ENCODE measurements at regions not wholly inside any gene's neighbourhood (a gene's known extent, or its start where the extent isn't known, plus 50 kb on each side); places are given as distances from the start of the nearest gene placed in this dataset.

DNA sequence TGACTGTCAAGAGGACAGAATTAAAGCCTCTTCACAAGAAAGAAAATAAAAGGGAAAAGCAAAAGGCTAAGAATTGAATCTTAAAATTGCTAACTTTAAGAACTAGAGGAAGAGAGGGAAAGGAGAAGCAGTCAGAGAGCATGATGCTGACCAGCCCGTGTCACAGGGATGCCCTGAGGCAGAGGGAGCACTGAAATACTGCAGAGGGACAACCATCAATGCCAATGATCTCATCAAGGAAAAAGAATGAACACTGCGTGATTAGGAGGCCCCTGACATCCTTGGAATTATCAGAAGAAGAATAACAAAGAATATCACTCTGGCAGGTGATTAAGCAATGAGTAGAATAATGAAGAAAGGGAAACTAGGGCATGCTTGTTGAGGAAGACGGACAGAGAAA is 252.2 kb upstream of the GRIP1 start:
- no peak for DNase-seq
- Histone ChIP-seq H3K27ac (no peak overlapping the region), H3K4me1 (no peaks in the 10 kb centered on the region), H3K27me3 (no peaks in the 10 kb centered on the region), H3K36me3 (no peaks in the 10 kb centered on the region), H3K4me3 (no peak overlapping the region), H3K9me3 (no peaks in the 10 kb centered on the region)
- TF ChIP-seq, protein P1, sequence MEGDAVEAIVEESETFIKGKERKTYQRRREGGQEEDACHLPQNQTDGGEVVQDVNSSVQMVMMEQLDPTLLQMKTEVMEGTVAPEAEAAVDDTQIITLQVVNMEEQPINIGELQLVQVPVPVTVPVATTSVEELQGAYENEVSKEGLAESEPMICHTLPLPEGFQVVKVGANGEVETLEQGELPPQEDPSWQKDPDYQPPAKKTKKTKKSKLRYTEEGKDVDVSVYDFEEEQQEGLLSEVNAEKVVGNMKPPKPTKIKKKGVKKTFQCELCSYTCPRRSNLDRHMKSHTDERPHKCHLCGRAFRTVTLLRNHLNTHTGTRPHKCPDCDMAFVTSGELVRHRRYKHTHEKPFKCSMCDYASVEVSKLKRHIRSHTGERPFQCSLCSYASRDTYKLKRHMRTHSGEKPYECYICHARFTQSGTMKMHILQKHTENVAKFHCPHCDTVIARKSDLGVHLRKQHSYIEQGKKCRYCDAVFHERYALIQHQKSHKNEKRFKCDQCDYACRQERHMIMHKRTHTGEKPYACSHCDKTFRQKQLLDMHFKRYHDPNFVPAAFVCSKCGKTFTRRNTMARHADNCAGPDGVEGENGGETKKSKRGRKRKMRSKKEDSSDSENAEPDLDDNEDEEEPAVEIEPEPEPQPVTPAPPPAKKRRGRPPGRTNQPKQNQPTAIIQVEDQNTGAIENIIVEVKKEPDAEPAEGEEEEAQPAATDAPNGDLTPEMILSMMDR (IDR thresholded peaks at IDR 0.05) = no peak
- no peak for TF ChIP-seq POLR2A (IDR thresholded peaks at IDR 0.05)

DNA sequence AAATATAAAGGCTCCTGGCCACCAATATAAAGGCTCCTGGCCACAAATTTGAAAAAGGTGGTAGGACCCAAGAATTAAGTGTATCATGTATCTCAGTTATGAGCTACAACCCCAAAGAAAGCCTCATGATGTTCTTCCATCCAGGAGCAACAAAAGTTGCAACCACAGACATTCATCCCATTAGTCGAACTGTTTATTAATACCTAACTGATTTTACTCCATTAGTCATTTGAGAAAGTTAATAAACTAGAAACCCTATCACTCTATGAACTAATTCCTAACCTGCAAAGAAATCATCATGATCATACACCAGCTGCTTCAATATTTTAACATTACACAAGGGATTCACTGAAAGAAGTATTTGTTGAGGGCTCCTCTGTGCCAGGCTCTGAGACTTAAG is 253.2 kb upstream of the GRIP1 start:
- H3K9me3 ChIP-seq = no peaks in the 10 kb centered on the region
- no peak for DNase-seq
- H3K27me3 ChIP-seq = no peaks in the 10 kb centered on the region
- H3K36me3 ChIP-seq = no peaks in the 10 kb centered on the region
- no peaks in the 10 kb centered on the region for H3K4me1 ChIP-seq
- H3K4me3 ChIP-seq = no peak overlapping the region
- TF ChIP-seq, protein P1 (IDR thresholded peaks at IDR 0.05) = no peak
- no peak for TF ChIP-seq POLR2A (IDR thresholded peaks at IDR 0.05)
- no peak overlapping the region for H3K27ac ChIP-seq

DNA sequence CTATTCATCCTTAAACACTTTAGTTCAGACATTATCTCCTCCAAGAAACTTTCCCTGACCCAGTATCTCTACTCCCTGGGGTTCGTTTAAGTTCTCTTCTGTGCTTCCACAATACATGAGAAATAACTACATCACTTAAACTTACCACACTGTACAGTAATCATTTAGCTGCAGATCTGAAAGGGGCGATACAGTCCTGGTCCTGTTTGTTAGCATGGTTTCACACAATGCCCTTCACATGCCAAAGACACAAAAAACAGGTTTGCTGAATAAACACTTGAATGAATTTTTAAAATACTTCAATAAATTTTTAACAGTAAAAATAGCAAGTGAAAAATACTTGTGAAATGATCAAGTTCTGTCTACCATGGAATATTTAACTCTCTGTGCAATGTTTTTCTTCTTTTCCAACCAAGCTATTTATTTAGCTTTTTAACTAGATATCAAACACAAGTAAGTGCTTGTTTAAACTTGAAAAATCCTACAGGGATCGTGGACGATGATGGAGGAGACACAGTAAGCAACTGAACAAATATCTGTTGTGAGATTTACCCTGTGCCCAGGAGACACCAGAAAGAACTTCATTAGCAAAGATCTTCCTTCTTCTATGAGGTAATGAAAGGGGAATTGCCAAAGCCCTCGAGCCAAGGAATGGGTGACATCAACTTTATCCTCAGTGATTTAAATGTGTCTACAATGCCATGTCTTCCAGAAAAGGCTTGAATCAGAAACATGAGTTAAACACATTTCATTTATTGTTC is 255.6 kb upstream of the GRIP1 start:
- no peak overlapping the region for H3K4me3 ChIP-seq
- TF ChIP-seq, protein P1 (IDR thresholded peaks at IDR 0.05) = no peak
- TF ChIP-seq POLR2A (IDR thresholded peaks at IDR 0.05) = no peak
- DNase-seq = no peak
- H3K9me3 ChIP-seq = no peaks in the 10 kb centered on the region
- no peak overlapping the region for H3K27ac ChIP-seq
- H3K36me3 ChIP-seq = no peaks in the 10 kb centered on the region
- H3K4me1 ChIP-seq = no peaks in the 10 kb centered on the region
- no peaks in the 10 kb centered on the region for H3K27me3 ChIP-seq

DNA sequence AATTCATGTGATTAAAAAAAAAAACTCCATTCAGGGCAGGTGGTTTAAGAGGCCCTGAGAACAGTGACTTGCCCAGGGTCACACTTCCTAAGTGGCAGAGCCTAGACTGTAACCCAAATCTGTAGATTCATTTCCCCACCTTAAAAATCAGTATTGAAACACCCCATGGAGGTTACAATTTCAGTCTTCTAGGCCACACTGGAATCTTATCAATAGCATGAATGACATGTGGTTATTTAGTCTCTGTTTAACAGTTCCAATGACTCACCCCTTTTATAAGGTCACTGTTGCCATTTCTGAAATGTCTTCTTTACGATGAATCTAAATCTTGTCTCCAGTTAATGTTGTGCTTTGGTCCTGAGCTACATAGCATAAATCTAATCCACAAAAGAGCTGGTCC is 262.3 kb upstream of the GRIP1 start:
- Histone ChIP-seq H3K9me3 (no peaks in the 10 kb centered on the region), H3K4me1 (no peaks in the 10 kb centered on the region), H3K36me3 (no peaks in the 10 kb centered on the region), H3K4me3 (no peak overlapping the region), H3K27me3 (no peaks in the 10 kb centered on the region), H3K27ac (no peak overlapping the region)
- TF ChIP-seq POLR2A (IDR thresholded peaks at IDR 0.05) = no peak
- TF ChIP-seq, protein P1 (IDR thresholded peaks at IDR 0.05) = no peak
- DNase-seq = no peak

DNA sequence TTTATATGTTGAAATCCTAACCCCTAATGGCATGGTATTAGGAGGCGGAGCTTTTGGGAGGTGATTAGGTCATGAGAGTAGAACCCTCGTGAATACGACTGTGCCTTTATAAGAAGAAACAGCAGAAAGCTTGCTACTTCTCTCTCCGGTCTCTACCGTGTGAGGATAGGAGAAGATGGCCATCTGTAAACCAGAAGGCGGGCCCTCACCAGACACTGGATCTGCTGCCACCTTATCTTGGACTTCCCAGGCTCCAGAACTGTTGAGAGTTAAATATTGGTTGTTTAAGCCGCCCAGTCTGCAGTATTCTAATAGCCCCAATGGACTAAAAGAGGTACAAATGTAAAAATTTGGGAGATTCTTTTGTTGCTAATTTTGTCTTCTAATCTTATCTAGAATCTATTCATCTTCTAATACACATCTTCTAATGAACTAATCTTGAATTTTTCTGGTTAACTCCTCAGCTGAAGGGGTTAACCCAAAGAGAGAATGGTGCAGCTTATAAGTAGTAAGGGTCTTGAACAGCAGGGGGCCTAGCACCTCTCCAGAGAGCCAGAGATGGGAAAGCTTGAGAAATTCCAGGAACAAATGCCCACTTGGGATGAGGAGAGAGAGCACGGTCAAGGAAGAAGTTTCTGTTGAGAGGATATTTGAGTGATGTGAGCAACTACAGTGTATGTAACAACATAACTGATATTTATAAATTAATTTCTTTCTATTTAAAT is 264.0 kb upstream of the GRIP1 start:
- H3K27ac ChIP-seq = no peak overlapping the region
- no peaks in the 10 kb centered on the region for H3K27me3 ChIP-seq
- H3K4me3 ChIP-seq = no peak overlapping the region
- DNase-seq = no peak
- H3K4me1 ChIP-seq = no peaks in the 10 kb centered on the region
- TF ChIP-seq, protein P1 (IDR thresholded peaks at IDR 0.05) = no peak
- TF ChIP-seq POLR2A (IDR thresholded peaks at IDR 0.05) = no peak
- H3K36me3 ChIP-seq = no peaks in the 10 kb centered on the region
- H3K9me3 ChIP-seq = no peaks in the 10 kb centered on the region

Measured in Peyer's patch (tissue), 4 donors.